22Rv1 (cell line): ENCODE measurements at regions not wholly inside any gene's neighbourhood (a gene's known extent, or its start where the extent isn't known, plus 50 kb on each side); places are given as distances from the start of the nearest gene placed in this dataset.

ENCODE experiments used
- H3K27ac ChIP-seq: fragments of 450-650 bp; 2 replicates; pipeline ENCODE4 v1.5.1; 2017
- CTCF ChIP-seq: fragments of 450-650 bp; IDR thresholded peaks from 2 replicates; pipeline ENCODE4 v1.5.1; 2017; ENCODE audit warnings: mild to moderate bottlenecking
- ZFX ChIP-seq: fragments of 450-650 bp; IDR thresholded peaks from 2 replicates; pipeline ENCODE4 v1.6.1; 2017; ENCODE audit warnings: antibody characterized with exemption, borderline replicate concordance

- H3K27ac ChIP-seq = no peak overlapping the region
- TF ChIP-seq ZFX (no peak), CTCF (no peak)
These were observed 67.6 kb upstream of the NTM start for GRCh38 chr11:131302836-131303235.

GRCh38 chr11:131303611-131304119 is 66.8 kb upstream of the NTM start:
- TF ChIP-seq CTCF (no peak), ZFX (no peak)
- H3K27ac ChIP-seq = no peak overlapping the region

GRCh38 chr11:131305005-131305404 is 65.4 kb upstream of the NTM start:
- TF ChIP-seq ZFX (no peak), CTCF (no peak)
- no peak overlapping the region for H3K27ac ChIP-seq

- H3K27ac ChIP-seq = no peak overlapping the region
- TF ChIP-seq ZFX (no peak), CTCF (no peak)
These were observed 62.9 kb upstream of the NTM start for GRCh38 chr11:131307506-131307905.

GRCh38 chr11:131309776-131310175 is 60.6 kb upstream of the NTM start:
- TF ChIP-seq ZFX (no peak), CTCF (no peak)
- no peak overlapping the region for H3K27ac ChIP-seq

GRCh38 chr11:131311776-131312514 is 58.5 kb upstream of the NTM start:
- no peak for TF ChIP-seq CTCF
- TF ChIP-seq ZFX = no peak
- no peak overlapping the region for H3K27ac ChIP-seq
